ENCODE measurements at regions not wholly inside any gene's neighbourhood (a gene's known extent, or its start where the extent isn't known, plus 50 kb on each side); places are given as distances from the start of the nearest gene placed in this dataset.

DNA sequence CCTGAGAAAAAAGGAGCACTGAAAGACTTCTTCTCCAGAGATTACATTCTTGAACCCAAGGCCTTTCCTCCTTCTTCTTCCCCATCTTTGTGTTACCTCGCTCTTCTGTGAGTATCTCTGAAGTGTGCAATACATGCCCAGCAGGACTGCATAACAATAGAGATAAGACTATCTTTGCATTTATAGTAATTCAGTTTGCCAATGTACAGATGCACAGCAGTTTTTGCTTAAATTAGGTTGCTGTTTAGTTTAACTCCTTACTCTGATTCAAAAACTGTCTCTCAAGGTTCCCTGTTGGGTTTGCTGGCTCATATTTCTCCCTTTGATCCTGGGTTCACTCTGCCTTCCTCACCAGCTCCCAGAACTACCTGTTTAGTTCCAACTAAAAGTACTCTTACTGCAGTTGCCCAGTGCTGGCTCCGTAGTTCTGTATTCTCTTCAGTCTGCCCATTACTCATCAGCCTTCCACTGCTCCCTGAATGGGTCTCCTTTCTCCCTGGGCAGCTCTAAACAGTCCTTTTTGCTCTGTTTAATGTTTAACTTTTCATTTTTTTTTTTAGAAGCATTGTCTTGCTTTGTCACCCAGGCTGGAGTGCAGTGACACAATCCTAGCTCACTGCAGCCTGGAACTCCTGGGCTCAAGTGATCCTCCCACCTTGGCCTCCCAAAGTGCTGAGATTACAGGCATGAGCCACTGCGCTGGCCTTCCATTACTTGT lies 180.6 kb upstream of the CAND1 start:
- Histone ChIP-seq H2AFZ (ENCODE audit: low read length) (no peak overlapping the region), H3K36me3 (replicated peaks in 1 of 2; ENCODE audit: control insufficient read depth in 1 of 2, insufficient read depth in 2 of 2, low read length in 2 of 2) (no peaks in the 10 kb centered on the region), H3K4me2 (ENCODE audit: low read depth, low read length) (no peak overlapping the region), H3K4me1 (ENCODE audit: insufficient read depth, low read length) (peaks cover 14% of the 10 kb centered on the region; the same call in 1 of the 2 replicates), H3K4me3 (replicated peaks in 1 of 3; ENCODE audit: insufficient read depth in 1 of 3, low read depth in 2 of 3, low read length in 3 of 3) (no peak overlapping the region), H3K79me2 (ENCODE audit: insufficient read depth, low read length) (no peaks in the 10 kb centered on the region), H4K20me1 (ENCODE audit: insufficient read depth, low read length) (no peaks in the 10 kb centered on the region), H3K9me3 (ENCODE audit: low read length) (no peaks in the 10 kb centered on the region), H3K9ac (ENCODE audit: insufficient read depth, low read depth, low read length) (no peak overlapping the region), H3K27me3 (ENCODE audit: control insufficient read depth in 1 of 2, insufficient read depth in 2 of 2, low read length in 2 of 2) (no peaks in the 10 kb centered on the region; a peak in 1 of 5 replicates), H3K27ac (ENCODE audit: extremely low read length, insufficient read depth, low read length) (no peak overlapping the region)
- BruUV-seq (replicated peaks), result no TSS peak
- WGBS (ENCODE audit: low lambda C conversion rate), result 25% methylated on average over 3 of the region's 3 CpGs
- TF ChIP-seq NFIB (CRISPR knock-in tag; IDR thresholded peaks at IDR 0.05; ENCODE audit: borderline replicate concordance) (no peak), SOX13 (IDR thresholded peaks at IDR 0.05) (no peak), SOX13 (CRISPR knock-in tag; conservative IDR thresholded peaks at IDR 0.05 in 1 of 2, IDR thresholded peaks at IDR 0.05 in 1 of 2) (peak in 1 of 2 experiments; percentile 65; a peak in 2 of 4 replicates), SOX5 (CRISPR knock-in tag; IDR thresholded peaks at IDR 0.05; ENCODE audit: borderline replicate concordance) (peak; percentile 67)
- TF ChIP-seq, protein P1, sequence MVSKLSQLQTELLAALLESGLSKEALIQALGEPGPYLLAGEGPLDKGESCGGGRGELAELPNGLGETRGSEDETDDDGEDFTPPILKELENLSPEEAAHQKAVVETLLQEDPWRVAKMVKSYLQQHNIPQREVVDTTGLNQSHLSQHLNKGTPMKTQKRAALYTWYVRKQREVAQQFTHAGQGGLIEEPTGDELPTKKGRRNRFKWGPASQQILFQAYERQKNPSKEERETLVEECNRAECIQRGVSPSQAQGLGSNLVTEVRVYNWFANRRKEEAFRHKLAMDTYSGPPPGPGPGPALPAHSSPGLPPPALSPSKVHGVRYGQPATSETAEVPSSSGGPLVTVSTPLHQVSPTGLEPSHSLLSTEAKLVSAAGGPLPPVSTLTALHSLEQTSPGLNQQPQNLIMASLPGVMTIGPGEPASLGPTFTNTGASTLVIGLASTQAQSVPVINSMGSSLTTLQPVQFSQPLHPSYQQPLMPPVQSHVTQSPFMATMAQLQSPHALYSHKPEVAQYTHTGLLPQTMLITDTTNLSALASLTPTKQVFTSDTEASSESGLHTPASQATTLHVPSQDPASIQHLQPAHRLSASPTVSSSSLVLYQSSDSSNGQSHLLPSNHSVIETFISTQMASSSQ (IDR thresholded peaks at IDR 0.05; ENCODE audit: low read depth), result peak; percentile 68
- TF ChIP-seq, protein P1 (CRISPR knock-in tag; IDR thresholded peaks at IDR 0.05; ENCODE audit: borderline replicate concordance), result peak; percentile 32; the same call in 1 of the 2 replicates
- TF ChIP-seq, protein P2, sequence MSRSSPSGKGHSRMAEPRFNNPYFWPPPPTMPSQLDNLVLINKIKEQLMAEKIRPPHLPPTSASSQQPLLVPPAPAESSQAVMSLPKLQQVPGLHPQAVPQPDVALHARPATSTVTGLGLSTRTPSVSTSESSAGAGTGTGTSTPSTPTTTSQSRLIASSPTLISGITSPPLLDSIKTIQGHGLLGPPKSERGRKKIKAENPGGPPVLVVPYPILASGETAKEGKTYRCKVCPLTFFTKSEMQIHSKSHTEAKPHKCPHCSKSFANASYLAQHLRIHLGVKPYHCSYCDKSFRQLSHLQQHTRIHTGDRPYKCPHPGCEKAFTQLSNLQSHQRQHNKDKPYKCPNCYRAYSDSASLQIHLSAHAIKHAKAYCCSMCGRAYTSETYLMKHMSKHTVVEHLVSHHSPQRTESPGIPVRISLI (CRISPR knock-in tag; IDR thresholded peaks at IDR 0.05; ENCODE audit: borderline replicate concordance), result peak; percentile 45; the same call in 1 of the 2 replicates
- TF ChIP-seq, protein P3, sequence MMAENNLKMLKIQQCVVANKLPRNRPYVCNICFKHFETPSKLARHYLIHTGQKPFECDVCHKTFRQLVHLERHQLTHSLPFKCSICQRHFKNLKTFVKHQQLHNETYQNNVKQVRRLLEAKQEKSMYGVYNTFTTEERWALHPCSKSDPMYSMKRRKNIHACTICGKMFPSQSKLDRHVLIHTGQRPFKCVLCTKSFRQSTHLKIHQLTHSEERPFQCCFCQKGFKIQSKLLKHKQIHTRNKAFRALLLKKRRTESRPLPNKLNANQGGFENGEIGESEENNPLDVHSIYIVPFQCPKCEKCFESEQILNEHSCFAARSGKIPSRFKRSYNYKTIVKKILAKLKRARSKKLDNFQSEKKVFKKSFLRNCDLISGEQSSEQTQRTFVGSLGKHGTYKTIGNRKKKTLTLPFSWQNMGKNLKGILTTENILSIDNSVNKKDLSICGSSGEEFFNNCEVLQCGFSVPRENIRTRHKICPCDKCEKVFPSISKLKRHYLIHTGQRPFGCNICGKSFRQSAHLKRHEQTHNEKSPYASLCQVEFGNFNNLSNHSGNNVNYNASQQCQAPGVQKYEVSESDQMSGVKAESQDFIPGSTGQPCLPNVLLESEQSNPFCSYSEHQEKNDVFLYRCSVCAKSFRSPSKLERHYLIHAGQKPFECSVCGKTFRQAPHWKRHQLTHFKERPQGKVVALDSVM (CRISPR knock-in tag; IDR thresholded peaks at IDR 0.05), result peak; percentile 35; the same call in 1 of the 2 replicates
- TF ChIP-seq, protein P4, sequence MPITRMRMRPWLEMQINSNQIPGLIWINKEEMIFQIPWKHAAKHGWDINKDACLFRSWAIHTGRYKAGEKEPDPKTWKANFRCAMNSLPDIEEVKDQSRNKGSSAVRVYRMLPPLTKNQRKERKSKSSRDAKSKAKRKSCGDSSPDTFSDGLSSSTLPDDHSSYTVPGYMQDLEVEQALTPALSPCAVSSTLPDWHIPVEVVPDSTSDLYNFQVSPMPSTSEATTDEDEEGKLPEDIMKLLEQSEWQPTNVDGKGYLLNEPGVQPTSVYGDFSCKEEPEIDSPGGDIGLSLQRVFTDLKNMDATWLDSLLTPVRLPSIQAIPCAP (CRISPR knock-in tag; IDR thresholded peaks at IDR 0.05; ENCODE audit: low read depth), result no peak
- DNase-seq (ENCODE audit: low spot score) (peak; percentile 21), ATAC-seq (peak; percentile 82), FAIRE-seq (no peak)
- CTCF ChIA-PET (ENCODE audit: low intra/inter-chr PET ratio, low total read pairs), result no interaction called here
- POLR2A ChIA-PET, result no interaction called here
- intact Hi-C loops (cut with micrococcal nuclease; ENCODE audit: unreplicated experiment), result no loop called here
- in situ Hi-C loops (cut with HindIII; ENCODE audit: extremely low pct_ligation_motif_present, low pct_unique_long_range_greater_than_20kb), result no loop called here

Measured in HepG2 (cell line).